ENCODE measurements at regions not wholly inside any gene's neighbourhood (a gene's known extent, or its start where the extent isn't known, plus 50 kb on each side); places are given as distances from the start of the nearest gene placed in this dataset.
"Not testable (repeated sequence)": the region's sequence is repeated elsewhere in the genome, so short reads cannot be mapped to it uniquely, and the experiment has no call there.

DNA sequence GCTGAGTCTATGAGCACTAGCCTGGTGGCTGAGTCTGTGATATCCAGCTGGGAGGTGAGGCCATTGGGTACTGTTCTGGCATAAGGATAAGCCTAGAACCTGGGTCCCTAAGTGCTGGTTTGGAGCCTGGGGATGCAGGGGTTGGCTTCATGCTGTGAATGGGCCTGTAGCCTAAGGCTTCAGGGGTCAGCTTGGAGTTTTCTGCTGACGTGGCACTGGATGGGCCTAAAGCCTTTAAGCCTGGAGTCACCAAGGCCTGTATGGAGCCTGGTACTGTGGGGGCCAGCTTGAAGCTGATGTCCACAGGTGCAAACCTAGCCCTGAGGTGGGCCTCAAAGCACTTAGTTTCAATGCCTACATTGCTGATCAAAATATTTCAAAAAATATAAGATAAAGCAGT, 979.6 kb upstream of the POU3F4 start:
- DNase-seq (ENCODE audit: low spot score) = no peak

DNA sequence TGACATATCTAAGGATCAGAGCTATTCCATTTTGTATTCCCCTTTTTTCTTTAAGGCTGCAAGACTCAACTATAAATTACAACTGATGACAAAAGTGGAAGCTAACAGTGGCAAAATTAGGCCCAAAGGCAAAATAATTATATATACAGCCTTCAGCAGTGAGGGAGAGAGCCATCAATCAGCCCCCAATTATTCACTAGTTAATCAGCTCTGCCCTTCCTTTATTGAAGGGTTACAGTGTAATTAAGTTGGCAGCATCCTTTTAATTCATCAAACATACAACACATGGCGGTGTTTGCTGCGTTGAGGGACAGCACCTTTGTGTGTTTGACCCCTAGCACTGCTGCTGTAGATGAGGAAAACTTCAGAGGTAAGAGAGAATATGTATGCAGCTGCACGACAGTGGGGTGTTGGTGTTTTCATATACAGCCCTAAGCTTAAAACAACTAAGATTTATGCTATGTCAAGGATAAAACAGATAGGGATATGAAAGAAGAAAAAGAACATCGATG, 973.9 kb upstream of the POU3F4 start:
- no peak for DNase-seq (ENCODE audit: low spot score)

DNA sequence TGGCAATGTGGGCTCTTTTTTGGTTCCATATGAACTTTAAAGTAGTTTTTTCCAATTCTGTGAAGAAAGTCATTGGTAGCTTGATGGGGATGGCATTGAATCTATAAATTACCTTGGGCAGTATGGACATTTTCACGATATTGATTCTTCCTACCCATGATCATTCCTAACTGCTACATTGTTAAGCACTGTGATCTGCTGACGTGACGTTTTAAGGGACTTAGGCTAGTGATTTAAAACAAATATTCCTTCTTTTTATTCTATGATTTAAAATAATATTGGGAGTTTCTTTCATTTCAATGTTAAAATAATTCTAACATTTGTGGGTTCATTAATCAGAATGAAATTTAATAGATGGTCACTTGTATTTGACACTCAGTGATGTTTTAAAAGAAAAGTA, 970.9 kb upstream of the POU3F4 start:
- DNase-seq (ENCODE audit: low spot score) = not testable (repeated sequence)

DNA sequence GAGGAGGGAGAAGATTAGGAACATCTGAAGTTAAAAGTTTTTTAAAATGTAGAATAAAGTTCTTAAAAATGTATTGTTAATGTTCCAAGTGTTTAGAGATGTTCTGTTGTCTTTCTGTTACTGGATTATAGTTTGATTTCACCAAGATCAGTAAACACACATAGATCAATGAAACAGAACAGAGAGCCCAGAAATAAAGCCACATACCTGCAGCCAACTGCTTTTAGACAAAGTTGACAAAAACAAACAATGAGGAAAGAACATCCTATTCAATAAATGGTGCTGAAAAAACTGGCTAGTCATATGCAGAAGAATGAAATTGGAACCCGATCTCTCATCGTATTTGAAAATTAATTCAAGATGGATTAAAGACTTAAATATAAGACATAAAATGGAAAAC, 966.3 kb upstream of the POU3F4 start:
- DNase-seq (ENCODE audit: low spot score) = no peak

DNA sequence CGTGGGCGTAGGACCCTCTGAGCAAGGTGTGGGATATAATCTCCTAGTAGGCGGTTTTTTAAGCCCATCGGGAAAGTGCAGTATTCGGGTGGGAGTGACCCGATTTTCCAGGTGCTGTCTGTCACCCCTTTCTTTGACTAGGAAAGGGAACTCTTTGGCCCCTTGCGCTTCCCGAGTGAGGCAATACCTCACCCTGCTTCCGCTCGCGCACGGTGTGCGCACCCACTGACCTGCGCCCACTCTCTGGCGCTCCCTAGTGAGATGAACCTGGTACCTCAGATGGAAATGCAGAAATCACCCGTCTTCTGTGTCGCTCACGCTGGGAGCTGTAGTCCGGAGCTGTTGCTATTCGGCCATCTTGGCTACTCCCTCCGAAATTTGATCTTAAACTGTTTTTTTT, 955.9 kb upstream of the POU3F4 start:
- not testable (repeated sequence) for DNase-seq (ENCODE audit: low spot score)

DNA sequence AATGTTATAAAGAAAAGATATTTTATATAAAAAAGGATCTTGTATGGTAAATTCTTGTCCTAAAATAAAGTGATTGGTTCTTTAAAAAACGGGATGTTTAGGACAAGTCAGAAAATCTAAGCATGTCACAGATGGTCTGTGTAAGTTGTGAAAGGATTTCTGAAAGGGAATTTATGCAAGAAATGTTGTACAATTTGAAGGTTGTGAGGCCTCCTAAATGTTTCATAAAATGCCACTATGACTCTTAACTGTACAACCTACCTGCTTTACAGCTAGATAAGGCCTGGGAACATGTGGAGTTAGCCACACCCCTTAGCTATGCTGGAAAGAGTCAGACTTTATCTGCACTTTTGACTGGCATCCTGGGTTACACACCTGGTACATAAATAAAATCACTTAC, 951.5 kb upstream of the POU3F4 start:
- no peak for DNase-seq (ENCODE audit: low spot score)

DNA sequence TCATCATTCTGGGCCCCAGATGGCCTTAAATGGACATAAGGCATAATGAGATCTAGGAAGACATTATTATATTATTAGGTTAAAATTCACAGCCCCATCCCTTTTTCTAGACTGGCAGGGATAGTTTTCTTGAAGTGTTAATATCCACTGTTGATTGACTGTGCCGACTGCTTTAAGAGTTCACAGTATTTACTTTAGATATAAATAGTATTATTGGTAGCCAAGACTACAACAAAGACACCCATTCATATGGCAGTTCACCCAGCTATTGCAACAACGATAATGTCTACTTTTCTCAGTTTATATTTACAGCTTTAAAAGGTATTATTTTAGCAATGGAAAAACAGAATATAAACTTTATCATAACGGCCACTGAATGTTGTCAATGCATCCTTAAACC, 922.2 kb upstream of the POU3F4 start:
- DNase-seq (ENCODE audit: low spot score) = no peak

DNA sequence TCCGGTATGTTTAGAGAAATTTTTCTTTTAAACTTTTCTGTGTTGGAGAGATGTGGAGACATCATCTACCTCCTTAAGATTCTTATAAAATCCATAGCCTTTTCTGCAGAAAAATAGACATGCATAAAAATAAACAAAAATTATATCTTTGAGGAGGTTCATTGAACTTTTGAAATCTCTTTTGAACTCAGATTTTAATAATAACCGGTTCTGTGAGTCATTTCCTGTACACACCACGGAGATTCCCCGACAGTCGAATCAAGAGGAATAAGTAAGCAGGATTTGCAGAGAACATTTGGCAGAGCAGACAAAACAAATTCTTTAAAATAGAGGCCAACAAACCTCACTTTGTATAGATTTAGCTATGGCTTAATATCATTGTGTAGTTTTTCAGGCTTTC, 918.7 kb upstream of the POU3F4 start:
- no peak for DNase-seq (ENCODE audit: low spot score)

DNA sequence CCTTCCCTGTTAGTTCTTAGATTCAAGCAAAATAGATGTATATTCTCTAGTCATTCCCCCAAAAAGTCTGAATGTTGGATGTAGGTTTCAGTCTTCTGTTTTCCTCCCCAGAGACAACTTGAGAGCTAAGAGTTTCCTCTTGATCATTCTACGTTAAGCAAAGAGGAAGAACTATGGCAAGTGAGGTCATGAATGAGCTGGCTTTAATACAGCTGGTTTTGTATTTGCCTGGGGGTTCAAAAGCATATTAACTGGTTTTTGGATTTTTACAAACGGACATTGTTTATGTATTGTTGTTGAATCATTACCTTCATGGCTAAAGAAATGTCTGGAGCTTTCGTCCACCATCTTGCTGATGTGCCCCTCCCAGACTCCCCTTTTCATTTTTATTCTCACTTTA, 916.7 kb upstream of the POU3F4 start:
- no peak for DNase-seq (ENCODE audit: low spot score)

DNA sequence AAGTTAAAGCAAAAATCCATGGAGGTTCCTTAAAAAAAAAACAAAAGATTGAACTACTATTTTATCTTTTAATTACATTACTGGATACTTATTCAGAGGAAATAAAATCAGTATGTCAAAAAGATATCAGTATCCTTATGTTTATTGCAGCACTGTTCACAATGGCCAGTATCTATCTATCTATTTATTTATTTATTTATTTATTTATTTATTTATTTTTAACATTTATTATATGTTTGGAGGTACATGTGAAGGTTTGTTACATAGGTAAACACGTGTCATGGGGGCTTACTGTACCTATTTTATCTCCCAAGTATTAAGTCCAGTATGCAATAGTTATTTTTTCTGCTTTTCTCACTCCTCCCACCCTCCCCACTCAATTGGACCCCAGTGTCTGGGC, 881.1 kb upstream of the POU3F4 start:
- DNase-seq (ENCODE audit: low spot score) = no peak

DNA sequence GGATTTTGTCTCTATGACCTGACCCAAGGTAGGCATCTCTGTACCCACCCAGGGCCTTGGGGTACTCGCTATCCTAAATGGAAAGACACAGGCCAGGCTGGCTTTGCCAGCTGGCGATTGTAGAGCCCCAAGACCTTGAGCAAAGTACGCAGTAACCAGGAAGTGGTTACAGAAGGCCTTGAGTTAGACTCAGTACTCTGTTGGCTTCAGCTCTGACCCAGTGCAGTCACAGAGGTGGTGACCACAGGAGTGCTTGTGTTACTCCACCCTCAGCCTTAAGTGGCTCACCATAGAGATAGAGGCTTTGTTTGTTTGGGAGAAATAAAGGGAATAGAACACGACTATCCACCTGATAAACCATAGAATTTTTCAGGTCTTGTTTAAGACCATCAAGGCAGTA, 880.5 kb upstream of the POU3F4 start:
- no peak for DNase-seq (ENCODE audit: low spot score)

DNA sequence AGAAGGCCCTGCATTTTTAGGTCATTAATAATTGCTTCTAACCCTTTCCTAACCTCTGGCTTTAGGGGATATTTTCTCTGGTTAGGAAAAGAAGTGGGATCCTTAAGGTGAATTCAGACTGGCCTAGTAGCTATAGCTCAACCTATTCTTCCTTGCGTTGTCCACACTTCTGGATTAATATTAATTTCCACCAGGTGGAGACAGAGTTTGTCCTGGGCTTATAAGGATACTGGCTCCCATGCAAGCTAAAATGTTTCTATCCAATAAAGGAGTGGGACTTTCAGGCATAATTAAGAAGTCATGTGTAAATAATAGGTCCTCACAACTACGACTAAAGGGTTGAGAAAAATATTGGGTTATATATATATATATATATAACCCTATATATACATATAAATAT, 860.0 kb upstream of the POU3F4 start:
- no peak for DNase-seq (ENCODE audit: low spot score)

DNA sequence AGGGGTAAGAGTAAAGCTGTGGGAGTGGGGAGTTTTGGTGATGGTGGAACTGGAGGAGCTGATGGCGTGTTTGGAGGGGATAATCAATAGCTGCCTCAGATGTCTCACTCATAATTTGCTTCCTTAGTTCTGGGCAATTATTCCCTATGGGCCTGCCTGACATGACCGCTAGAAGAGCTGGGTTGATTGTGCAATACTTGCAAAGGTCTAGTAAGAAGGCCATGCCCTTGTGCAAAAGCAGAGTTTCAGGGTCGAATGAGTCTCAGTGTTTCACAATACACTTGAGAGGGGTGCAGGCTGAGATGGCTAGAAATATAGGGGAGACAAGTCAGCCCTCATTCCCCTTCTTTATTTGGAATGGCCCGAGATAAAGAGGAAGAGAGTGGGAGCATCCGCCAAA, 858.4 kb upstream of the POU3F4 start:
- no peak for DNase-seq (ENCODE audit: low spot score)

DNA sequence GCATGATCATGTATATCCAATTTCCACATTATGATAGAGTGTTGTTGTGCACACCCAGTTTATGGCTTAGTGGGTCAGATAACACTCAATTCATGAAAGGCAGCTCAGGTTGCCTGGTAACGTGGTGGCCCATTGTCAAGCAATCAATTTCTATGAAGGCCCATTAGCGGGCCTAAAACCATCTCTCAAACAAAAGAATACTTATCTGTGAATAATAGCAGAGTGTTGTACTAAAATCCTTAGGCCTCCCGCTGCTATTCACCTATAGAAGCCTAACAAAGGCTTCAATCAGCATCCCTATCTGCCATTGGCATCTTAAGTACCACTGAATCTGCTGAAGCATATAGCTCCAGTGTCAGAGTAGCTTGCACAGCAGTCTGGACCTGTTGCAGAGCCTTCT, 849.6 kb upstream of the POU3F4 start:
- no peak for DNase-seq (ENCODE audit: low spot score)

DNA sequence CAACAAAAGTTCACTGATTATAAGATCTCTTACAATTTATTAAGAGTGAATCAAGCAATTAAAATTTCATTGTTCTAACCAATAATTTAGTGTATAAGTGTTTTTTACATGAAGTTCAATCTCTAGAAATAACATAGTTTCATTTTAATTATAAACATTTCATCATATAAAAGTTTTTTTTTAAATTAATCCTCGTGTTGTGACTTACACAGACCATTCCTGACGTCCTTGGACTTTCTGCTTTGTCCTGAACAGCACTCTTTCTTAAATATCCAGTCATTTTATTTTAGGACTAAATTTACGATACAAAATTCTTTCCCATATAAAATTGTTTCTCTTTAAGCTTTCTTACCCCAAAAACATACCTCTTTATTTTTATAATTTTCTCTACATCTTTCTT, 841.7 kb upstream of the POU3F4 start:
- DNase-seq (ENCODE audit: low spot score) = no peak

DNA sequence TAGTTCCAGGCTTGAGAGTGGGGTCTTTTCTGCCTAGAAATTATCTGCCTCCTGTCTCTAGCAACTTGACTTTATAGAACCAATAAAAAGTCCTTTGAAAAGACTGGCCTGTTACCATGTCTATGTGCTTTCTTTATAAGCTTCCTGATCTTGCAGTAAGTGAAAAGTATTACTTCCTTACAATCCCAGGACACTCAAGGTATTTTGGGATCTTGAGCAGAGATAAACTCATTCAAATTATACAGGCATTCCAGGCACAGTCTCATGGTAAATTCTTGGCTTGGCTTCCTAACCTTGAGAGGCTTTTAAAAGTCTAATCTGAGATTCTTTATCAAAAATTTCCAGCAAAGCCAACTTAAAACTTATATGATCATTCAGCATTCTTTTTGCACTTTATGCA, 833.0 kb upstream of the POU3F4 start:
- no peak for DNase-seq (ENCODE audit: low spot score)

DNA sequence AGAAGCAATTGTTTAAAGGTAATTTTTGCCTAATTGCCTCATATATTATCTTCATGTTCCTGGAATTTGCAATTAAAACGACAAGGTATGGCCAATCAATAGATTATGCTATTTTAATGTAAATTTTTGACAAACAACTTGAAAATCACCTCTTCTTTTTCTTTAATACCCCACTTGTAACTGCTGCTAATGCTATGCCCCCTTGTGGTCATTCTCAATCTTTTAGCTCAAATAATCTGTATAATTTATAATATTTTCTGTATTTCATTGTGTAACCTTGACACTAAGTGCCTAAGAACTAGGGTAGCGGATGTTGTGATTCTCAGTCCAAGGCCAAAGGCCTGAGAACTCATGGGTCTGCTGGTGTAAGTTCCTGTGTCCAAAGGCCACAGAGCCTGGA, 831.7 kb upstream of the POU3F4 start:
- DNase-seq (ENCODE audit: low spot score) = no peak

DNA sequence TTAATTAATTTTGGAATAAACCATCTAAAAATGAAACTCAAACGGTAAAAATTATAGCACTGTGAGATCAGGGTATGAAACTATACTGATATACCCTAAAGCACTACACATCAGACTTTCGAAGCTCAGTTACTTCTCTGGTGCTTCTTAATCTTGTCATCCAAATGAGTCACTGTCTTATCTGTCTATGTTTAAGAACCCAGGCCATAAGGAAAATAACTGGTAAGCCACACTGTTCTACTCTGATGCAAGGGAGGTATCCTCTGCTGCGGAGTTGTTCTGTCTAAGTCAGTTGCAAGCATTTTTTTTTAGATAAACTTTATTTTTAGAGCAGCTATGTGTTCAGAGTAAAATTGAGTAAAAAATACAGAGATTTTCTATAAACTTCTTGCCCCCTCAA, 830.8 kb upstream of the POU3F4 start:
- DNase-seq (ENCODE audit: low spot score) = no peak

DNA sequence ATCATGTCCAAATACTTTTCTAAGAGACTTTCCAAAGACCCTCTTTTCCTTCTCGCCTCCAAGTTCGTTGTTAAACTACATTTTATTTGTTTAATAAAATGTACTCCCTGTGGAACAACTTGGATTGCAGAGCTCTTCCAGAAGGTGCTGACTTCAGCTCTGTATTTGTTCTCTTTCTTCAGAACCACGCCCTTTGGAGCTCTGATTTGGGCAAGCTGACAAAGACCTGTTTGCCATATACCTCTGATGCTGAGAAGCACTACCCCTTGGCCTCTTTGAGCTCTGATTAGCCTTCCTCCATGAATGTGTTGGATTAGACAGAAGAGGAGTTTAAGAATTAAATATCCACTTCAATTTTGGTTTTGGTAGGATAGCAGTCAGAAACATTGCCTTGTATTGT, 815.1 kb upstream of the POU3F4 start:
- DNase-seq (ENCODE audit: low spot score) = no peak

DNA sequence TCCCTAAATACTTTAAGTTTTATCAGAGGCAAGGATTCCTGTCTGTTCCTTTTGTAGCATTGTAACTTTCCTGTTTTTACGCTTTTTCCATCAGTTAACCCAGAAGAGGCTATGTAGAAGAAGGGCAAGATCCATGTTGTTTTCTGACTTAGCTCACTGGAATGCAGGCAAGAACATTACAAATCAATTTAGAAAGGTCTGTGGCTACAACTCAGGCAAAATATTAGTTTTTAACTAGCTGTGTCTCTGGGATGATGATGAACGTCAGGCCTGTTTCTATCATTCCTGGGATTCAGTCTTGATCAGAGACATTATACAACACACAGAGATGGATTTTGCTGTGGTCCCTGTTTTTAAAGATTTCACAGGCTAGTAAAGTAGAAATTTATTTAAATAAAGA, 813.0 kb upstream of the POU3F4 start:
- DNase-seq (ENCODE audit: low spot score) = no peak

DNA sequence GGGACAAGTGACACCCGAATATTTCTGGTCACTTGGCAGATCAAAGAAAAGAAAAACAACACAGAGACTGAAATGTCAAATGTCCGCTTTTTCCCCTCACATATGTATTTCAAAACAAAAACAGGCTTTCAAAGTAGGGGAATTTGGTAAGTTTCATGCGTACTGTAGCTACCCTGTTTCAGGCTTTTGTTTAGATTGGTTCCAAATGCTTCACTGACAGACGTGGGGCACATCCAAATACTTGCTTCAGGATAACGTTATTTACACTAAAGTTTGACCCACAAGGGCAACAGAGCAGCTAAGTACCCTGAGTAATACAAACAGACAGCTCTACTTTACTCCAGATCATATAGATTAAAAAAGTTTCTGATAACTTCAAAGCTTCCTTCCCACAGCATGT, 804.5 kb upstream of the POU3F4 start:
- no peak for DNase-seq (ENCODE audit: low spot score)

DNA sequence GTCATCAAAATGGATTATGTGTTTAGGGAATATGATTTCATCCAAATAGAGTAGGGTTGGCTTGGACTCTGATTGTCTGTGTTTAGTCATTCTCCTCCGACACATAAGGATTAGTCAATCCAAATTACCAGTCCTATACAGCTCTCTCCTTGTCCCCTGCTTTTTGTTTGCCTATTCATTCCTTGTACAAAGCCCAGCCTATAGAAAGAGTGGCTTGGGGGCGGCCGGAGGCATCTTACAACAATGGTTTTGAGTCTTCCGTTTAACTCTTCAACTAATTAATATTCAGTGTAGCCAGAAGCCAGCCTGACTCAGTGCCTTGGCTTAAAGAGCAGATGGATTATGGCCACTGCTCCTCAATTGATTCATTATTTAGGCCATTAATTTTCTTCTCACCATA, 796.6 kb upstream of the POU3F4 start:
- no peak for DNase-seq (ENCODE audit: low spot score)

DNA sequence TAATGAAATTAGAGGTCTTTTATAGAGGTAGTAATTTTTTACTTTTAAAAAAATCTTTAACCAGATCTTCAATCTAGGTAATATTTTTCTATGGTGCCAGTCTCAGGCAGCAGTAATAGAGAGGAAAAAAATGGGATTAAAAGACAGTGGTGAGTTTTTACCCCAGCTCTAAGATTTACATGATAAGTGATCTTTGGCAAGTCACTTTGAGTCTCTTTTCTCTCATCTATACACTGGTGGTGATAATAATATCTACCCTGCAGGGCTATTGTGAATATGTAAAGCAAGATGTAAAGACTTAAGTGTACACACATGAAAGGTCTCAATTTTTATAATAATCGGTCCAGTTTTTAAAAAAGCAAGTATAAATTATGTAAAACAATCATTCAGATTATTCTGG, 786.2 kb upstream of the POU3F4 start:
- DNase-seq (ENCODE audit: low spot score) = no peak

DNA sequence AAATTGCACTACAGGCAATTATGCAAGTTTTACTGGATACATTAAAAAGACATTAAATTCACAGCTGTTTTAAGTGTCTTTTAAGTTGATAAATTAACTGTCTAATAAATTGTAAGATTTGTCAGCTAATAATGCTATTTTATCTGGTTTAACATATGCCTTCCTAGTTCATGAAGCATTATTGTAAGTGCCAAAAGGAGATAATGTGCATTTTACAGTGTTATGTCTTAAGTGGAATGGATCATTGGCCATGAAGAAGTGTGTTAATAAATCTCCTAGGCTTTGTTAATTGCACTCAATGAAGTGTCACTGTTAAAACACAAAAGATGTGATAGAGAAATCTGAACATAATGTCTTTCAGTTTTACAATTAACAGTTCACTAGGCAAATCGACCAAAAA, 784.3 kb upstream of the POU3F4 start:
- DNase-seq (ENCODE audit: low spot score) = no peak

DNA sequence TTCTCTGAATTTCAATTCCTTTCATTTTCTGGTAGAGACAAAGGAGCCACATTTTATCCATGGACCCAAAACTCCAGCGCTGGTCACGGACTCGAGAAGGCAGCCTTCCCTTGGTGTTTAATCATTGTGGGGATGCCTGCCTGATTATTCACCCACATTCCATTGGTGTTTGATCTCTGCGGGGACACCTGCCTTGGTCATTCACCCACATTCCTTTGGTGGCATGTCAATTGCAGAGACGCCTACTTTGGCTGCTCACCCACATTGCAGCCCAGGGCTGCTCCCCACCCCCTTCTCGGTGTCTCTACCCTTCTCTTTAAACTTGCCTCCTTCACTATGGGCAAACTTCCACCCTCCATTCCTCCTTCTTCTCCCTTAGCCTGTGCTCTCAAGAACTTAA, 780.7 kb upstream of the POU3F4 start:
- DNase-seq (ENCODE audit: low spot score) = not testable (repeated sequence)
